NT2/D1 (cell line): ENCODE measurements at regions not wholly inside any gene's neighbourhood (a gene's known extent, or its start where the extent isn't known, plus 50 kb on each side); places are given as distances from the start of the nearest gene placed in this dataset.

Experiments
- SUZ12 ChIP-seq: IDR thresholded peaks from 2 replicates; pipeline ENCODE4 v1.6.1; 2011; ENCODE audit not compliant: insufficient read length, insufficient read depth; ENCODE audit errors: extremely low read depth
- ZNF274 ChIP-seq: IDR thresholded peaks from 2 replicates; pipeline ENCODE4 v1.6.1; 2011; ENCODE audit warnings: mild to moderate bottlenecking, low read depth, low read length

GRCh38 chr3:161575901-161576300 lies 79.3 kb downstream of the OTOL1 start:
- TF ChIP-seq SUZ12 (no peak), ZNF274 (no peak)
